ENCODE measurements at regions not wholly inside any gene's neighbourhood (a gene's known extent, or its start where the extent isn't known, plus 50 kb on each side); places are given as distances from the start of the nearest gene placed in this dataset.
A peak's percentile ranks its signal among the peaks of the same experiment; 100 is the strongest.

DNA sequence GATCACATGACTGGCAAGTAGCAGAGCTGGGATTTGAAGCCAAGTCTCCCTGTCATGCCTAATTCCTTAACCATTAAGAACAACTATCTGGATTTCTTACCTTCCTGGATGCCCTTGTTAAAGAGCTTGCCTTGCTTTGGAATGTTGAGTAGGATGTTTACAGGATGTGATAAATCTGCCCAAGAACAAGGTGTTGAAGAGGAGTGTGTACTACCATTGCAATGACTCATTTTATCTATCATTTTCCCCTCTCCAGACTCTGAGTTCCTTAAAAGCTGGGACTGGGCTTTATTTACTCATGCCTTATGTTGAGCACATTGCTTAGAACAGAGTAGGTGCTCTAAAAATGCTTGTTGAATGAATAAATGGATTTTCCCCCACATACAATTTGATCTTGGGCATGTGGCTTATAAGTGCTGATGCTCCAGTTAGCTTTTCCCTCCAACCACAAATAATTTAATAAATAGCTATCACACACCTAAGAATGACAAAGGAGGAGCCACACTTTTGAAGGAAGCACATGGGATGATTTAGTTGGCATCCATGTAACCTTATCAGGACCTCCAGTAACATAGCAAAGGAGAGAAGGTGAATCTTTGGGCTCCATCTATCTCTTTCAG, 268.6 kb upstream of the SESN3 start:
- H3K27me3 Mint-ChIP-seq, result no peaks in the 10 kb centered on the region
- no peaks in the 10 kb centered on the region for H3K9me3 Mint-ChIP-seq
- H3K36me3 Mint-ChIP-seq, result no peaks in the 10 kb centered on the region
- no peak for ATAC-seq
- H3K4me3 Mint-ChIP-seq, result no peak overlapping the region
- peak overlapping the region; percentile 12 for H3K27ac Mint-ChIP-seq
- peaks cover 5% of the 10 kb centered on the region for H3K4me1 Mint-ChIP-seq

GRCh38 chr11:95498722-95499425, 267.9 kb upstream of the SESN3 start:
- no peaks in the 10 kb centered on the region for H3K9me3 Mint-ChIP-seq
- ATAC-seq, result no peak
- H3K36me3 Mint-ChIP-seq, result no peaks in the 10 kb centered on the region
- peaks cover 5% of the 10 kb centered on the region for H3K4me1 Mint-ChIP-seq
- no peak overlapping the region for H3K4me3 Mint-ChIP-seq
- H3K27ac Mint-ChIP-seq, result peak overlapping the region; percentile 7
- H3K27me3 Mint-ChIP-seq, result no peaks in the 10 kb centered on the region

DNA sequence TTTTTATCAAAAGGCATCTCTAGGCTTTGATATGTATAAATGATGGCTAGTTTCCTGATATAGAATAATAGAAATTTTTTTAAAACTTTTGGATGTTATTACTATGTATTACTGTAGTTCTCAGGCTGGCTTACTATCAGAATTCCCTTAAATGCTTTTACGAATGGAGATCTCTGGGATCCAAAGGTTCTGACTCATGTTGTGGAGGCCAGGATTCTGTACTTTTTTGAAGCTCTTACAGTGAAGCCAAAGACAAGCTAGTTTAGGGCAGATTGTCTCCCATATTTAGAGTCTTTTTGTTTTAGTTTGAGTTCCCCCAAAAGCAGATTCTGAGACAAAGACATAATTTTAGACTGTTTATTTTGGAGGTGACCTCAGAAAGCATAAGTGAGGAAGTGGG, 265.9 kb upstream of the SESN3 start:
- ATAC-seq, result no peak
- Mint-ChIP-seq H3K27me3 (no peaks in the 10 kb centered on the region), H3K27ac (no peak overlapping the region), H3K4me3 (no peak overlapping the region), H3K36me3 (no peaks in the 10 kb centered on the region), H3K9me3 (no peaks in the 10 kb centered on the region), H3K4me1 (peaks cover 5% of the 10 kb centered on the region)

DNA sequence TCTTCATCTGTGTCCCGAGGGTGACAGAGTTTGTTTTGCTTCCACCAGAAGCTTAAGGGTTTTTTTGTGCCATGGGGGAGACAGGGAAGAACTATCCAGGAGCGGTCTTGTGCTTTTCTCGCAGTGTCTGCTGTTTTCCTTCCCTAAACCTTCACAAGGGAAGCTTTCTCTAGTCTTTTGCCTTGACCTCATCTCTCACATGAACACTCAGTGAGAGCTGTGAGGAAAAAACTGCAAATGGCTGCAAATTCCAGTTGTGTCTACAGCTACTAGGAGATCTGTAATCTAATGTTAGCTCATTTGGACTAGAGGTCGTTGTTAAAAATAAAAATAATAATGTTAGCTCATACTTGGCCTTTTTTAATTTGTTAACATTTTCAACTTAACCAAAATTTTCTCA, 264.7 kb upstream of the SESN3 start:
- Mint-ChIP-seq H3K4me1 (peaks cover 5% of the 10 kb centered on the region), H3K4me3 (no peak overlapping the region), H3K27me3 (no peaks in the 10 kb centered on the region), H3K36me3 (no peaks in the 10 kb centered on the region), H3K27ac (no peak overlapping the region), H3K9me3 (no peaks in the 10 kb centered on the region)
- no peak for ATAC-seq

DNA sequence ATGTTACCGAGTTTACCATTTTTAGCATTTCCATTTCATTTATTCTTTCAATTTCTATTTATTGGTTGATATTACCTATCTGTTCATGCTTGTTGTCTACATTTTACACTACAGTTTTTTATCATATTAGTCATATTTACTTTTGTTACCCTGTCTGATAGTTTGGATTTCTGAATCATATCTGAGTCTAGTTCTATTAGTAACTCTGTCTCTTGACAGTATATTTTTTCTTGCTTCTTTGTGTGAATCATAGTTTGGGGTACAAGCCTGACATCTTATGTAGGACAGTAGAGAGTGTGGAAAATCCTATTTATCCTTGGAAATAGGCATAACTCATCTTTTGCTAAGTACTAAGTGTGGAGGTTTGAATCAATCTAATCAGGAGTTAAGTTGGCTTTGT, 263.9 kb upstream of the SESN3 start:
- no peak overlapping the region for H3K4me3 Mint-ChIP-seq
- no peaks in the 10 kb centered on the region for H3K27me3 Mint-ChIP-seq
- H3K36me3 Mint-ChIP-seq, result no peaks in the 10 kb centered on the region
- H3K9me3 Mint-ChIP-seq, result no peaks in the 10 kb centered on the region
- H3K27ac Mint-ChIP-seq, result no peak overlapping the region
- no peak for ATAC-seq
- H3K4me1 Mint-ChIP-seq, result peaks cover 5% of the 10 kb centered on the region

- no peaks in the 10 kb centered on the region for H3K36me3 Mint-ChIP-seq
- no peak for ATAC-seq
Measured at GRCh38 chr11:95494167-95494566, 263.2 kb upstream of the SESN3 start.

GRCh38 chr11:95490625-95491024, 259.6 kb upstream of the SESN3 start:
- no peaks in the 10 kb centered on the region for H3K9me3 Mint-ChIP-seq

More at GRCh38 chr11:95494167-95494566, 263.2 kb upstream of the SESN3 start:
- H3K4me1 Mint-ChIP-seq, result peaks cover 11% of the 10 kb centered on the region
- H3K27ac Mint-ChIP-seq, result no peak overlapping the region
- no peaks in the 10 kb centered on the region for H3K9me3 Mint-ChIP-seq
- no peaks in the 10 kb centered on the region for H3K27me3 Mint-ChIP-seq
- H3K4me3 Mint-ChIP-seq, result no peak overlapping the region

DNA sequence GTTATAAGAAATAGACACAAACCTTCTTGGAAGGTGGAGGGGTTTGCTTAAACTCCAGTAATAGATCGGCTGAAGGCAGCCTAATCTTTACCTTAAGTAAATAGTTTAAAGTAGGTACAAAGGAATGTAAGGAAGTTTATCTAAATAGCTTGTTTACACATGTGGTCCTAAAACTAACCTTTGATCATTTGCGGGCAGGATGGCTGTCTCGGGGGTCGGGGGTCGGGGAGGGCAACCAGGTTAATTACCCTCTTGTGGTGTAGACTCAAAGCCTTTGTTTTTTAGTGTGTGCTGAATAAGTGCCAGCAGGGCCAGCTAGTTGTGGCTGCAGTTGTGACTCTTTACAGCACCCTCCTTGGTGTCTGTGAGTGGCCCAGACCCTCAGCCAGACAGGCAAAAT, 256.9 kb upstream of the SESN3 start:
- Mint-ChIP-seq H3K4me1 (peaks cover 24% of the 10 kb centered on the region), H3K9me3 (no peaks in the 10 kb centered on the region), H3K27me3 (no peaks in the 10 kb centered on the region), H3K36me3 (no peaks in the 10 kb centered on the region), H3K4me3 (no peak overlapping the region), H3K27ac (peak overlapping the region; percentile 89)
- ATAC-seq, result no peak

More at GRCh38 chr11:95490625-95491024, 259.6 kb upstream of the SESN3 start:
- H3K27ac Mint-ChIP-seq, result no peak overlapping the region
- no peaks in the 10 kb centered on the region for H3K27me3 Mint-ChIP-seq
- H3K4me3 Mint-ChIP-seq, result no peak overlapping the region
- no peak for ATAC-seq
- H3K4me1 Mint-ChIP-seq, result peaks cover 24% of the 10 kb centered on the region
- no peaks in the 10 kb centered on the region for H3K36me3 Mint-ChIP-seq

- peak; percentile 100 for ATAC-seq
Measured at GRCh38 chr11:95487391-95487790, 256.4 kb upstream of the SESN3 start.

GRCh38 chr11:95486979-95487378, 256.0 kb upstream of the SESN3 start:
- Mint-ChIP-seq H3K4me3 (peak overlapping the region; percentile 8), H3K9me3 (no peaks in the 10 kb centered on the region), H3K36me3 (no peaks in the 10 kb centered on the region), H3K27me3 (no peaks in the 10 kb centered on the region), H3K27ac (peak overlapping the region; percentile 89), H3K4me1 (peaks cover 24% of the 10 kb centered on the region)
- ATAC-seq, result no peak

More at GRCh38 chr11:95487391-95487790, 256.4 kb upstream of the SESN3 start:
- Mint-ChIP-seq H3K27ac (peak overlapping the region; percentile 89), H3K4me3 (no peak overlapping the region), H3K9me3 (no peaks in the 10 kb centered on the region), H3K4me1 (peaks cover 24% of the 10 kb centered on the region), H3K36me3 (no peaks in the 10 kb centered on the region), H3K27me3 (no peaks in the 10 kb centered on the region)

DNA sequence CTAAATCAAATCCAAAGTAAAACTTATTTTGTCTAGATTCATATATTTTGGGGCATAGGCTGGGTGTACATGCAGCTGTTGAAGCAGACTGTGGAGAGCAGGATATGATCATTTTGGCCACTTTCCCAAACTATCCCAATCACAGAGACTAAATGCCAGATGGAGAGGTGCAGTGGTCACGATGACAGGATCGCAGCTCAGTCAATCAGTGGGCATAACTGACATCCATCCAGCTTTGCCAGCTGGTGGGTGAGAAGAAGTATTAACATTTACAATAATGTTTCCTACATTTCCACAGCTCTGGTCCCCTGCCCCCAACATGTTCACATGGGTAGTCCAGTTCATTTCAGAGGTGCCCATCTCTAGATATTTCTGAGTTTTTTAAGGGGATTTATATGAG, 255.5 kb upstream of the SESN3 start:
- Mint-ChIP-seq H3K9me3 (no peaks in the 10 kb centered on the region), H3K4me1 (peaks cover 24% of the 10 kb centered on the region), H3K27ac (peak overlapping the region; percentile 89), H3K36me3 (no peaks in the 10 kb centered on the region), H3K27me3 (no peaks in the 10 kb centered on the region), H3K4me3 (no peak overlapping the region)
- ATAC-seq, result no peak

DNA sequence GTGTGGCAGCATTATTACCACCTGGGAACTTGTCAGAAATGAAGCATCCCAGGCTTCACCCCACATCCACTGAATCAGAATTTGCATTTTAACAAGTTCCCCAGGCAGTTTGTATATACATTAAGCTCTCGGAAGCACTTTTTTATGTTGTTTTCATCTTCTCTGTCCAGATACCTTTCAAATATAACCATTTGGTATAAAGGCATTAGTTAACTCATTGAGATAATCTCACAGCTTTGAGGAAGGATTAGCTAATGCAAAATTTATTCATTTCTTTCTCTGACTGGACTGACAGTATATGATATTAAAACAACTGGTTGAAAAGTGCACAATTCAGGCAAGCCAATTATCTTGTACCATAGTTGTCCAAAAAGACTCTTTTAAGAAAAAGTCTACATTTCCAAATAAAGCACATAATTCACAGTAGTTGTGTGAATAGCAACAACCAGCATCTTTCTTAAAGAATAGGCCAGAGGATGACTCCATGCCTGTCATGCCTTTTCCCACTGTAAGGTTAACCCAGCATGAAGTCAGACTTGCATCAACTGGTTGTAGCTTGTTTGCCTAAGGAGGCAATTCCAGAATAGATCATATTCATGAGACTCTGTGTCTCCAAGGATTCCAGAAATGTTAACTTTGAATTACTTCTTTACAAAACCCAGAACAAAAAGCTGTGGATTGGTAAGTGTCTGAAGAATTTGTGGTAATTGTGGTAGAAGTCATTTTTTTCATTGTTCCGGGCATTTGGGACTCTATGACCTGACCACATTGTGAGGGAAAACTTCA, 254.3 kb upstream of the SESN3 start:
- Mint-ChIP-seq H3K4me1 (peaks cover 24% of the 10 kb centered on the region), H3K9me3 (no peaks in the 10 kb centered on the region), H3K27ac (no peak overlapping the region), H3K36me3 (no peaks in the 10 kb centered on the region), H3K27me3 (no peaks in the 10 kb centered on the region), H3K4me3 (no peak overlapping the region)
- ATAC-seq, result no peak

- no peaks in the 10 kb centered on the region for H3K9me3 Mint-ChIP-seq
- H3K27me3 Mint-ChIP-seq, result no peaks in the 10 kb centered on the region
- ATAC-seq, result no peak
- H3K4me1 Mint-ChIP-seq, result peaks cover 14% of the 10 kb centered on the region
- H3K27ac Mint-ChIP-seq, result no peak overlapping the region
- H3K36me3 Mint-ChIP-seq, result no peaks in the 10 kb centered on the region
- no peak overlapping the region for H3K4me3 Mint-ChIP-seq
Measured at GRCh38 chr11:95483339-95483738, 252.3 kb upstream of the SESN3 start.

- ATAC-seq, result no peak
- Mint-ChIP-seq H3K27ac (no peak overlapping the region), H3K4me1 (no peaks in the 10 kb centered on the region), H3K9me3 (no peaks in the 10 kb centered on the region), H3K36me3 (no peaks in the 10 kb centered on the region), H3K27me3 (no peaks in the 10 kb centered on the region), H3K4me3 (no peak overlapping the region)
Measured at GRCh38 chr11:95478003-95478402, 247.0 kb upstream of the SESN3 start.

GRCh38 chr11:95469258-95469657, 238.3 kb upstream of the SESN3 start:
- no peak for ATAC-seq
- Mint-ChIP-seq H3K36me3 (no peaks in the 10 kb centered on the region), H3K27ac (no peak overlapping the region), H3K27me3 (no peaks in the 10 kb centered on the region), H3K9me3 (no peaks in the 10 kb centered on the region), H3K4me1 (no peaks in the 10 kb centered on the region), H3K4me3 (no peak overlapping the region)

Measured in stimulated activated memory B cell treated with anti-CD40 and anti-IgM and Interleukin-4, amounts not matched to agents 10 μg/mL and 1 μg/mL and 100 μg/mL, for 72 hours (primary cell).